GM12801 (cell line): ENCODE measurements at regions not wholly inside any gene's neighbourhood (a gene's known extent, or its start where the extent isn't known, plus 50 kb on each side); places are given as distances from the start of the nearest gene placed in this dataset.

Experiments used
- CTCF ChIP-seq: IDR thresholded peaks from one replicate; pipeline ENCODE4 v1.5.1; 2011; ENCODE audit warnings: control low read depth; ENCODE audit not compliant: insufficient read length; ENCODE audit errors: extremely low read depth

- TF ChIP-seq CTCF = no peak
Measured at GRCh38 chr12:13428538-13429265, 232.2 kb downstream of the EMP1 start.

- no peak for TF ChIP-seq CTCF
Measured at GRCh38 chr12:13425766-13426165, 229.2 kb downstream of the EMP1 start.

- TF ChIP-seq CTCF = no peak
Measured at GRCh38 chr12:13422291-13422690, 225.8 kb downstream of the EMP1 start.

GRCh38 chr12:13417516-13417915 lies 221.0 kb downstream of the EMP1 start:
- no peak for TF ChIP-seq CTCF

GRCh38 chr12:13411287-13411686 lies 214.8 kb downstream of the EMP1 start:
- no peak for TF ChIP-seq CTCF

- no peak for TF ChIP-seq CTCF
Measured at GRCh38 chr12:13405961-13406703, 209.6 kb downstream of the EMP1 start.

GRCh38 chr12:13404631-13405473 lies 208.3 kb downstream of the EMP1 start:
- no peak for TF ChIP-seq CTCF
